WERI-Rb-1 (cell line): ENCODE measurements at regions not wholly inside any gene's neighbourhood (a gene's known extent, or its start where the extent isn't known, plus 50 kb on each side); places are given as distances from the start of the nearest gene placed in this dataset.
"Not testable (repeated sequence)": the region's sequence is repeated elsewhere in the genome, so short reads cannot be mapped to it uniquely, and the experiment has no call there.

Source experiments
- DNase-seq: peaks from one replicate; pipeline ENCODE4 v3.0.0-alpha.2; 2020
- H3K27ac ChIP-seq: fragments of 250-450 bp; sonication (Bioruptor Pico); 2 replicates; pipeline ENCODE4 v1.5.1; 2020; ENCODE audit warnings: mild to moderate bottlenecking, moderate library complexity
- H3K27me3 ChIP-seq: fragments of 250-450 bp; sonication (Bioruptor Pico); 2 replicates; pipeline ENCODE4 v1.5.1; 2021; ENCODE audit warnings: mild to moderate bottlenecking, low read depth, moderate library complexity; ENCODE audit not compliant: insufficient read depth, severe bottlenecking
- H3K36me3 ChIP-seq: fragments of 250-450 bp; sonication (Bioruptor Pico); 2 replicates; pipeline ENCODE4 v1.5.1; 2020; ENCODE audit warnings: mild to moderate bottlenecking, moderate library complexity
- H3K4me3 ChIP-seq: 2 replicates; pipeline ENCODE4 v1.5.1; 2011; ENCODE audit warnings: low read depth, mild to moderate bottlenecking, control low read depth, low read length
- H3K9me3 ChIP-seq: fragments of 250-450 bp; sonication (Bioruptor Pico); 2 replicates; pipeline ENCODE4 v1.5.1; 2021; ENCODE audit warnings: mild to moderate bottlenecking, moderate library complexity; ENCODE audit not compliant: severe bottlenecking
- CTCF ChIP-seq: IDR thresholded peaks from 2 replicates; pipeline ENCODE4 v1.5.1; 2011; ENCODE audit warnings: low read depth, mild to moderate bottlenecking, control low read depth, inconsistent platforms, low read length

- Histone ChIP-seq H3K4me3 (no peak overlapping the region), H3K36me3 (no peaks in the 10 kb centered on the region), H3K9me3 (no peaks in the 10 kb centered on the region), H3K27me3 (no peaks in the 10 kb centered on the region), H3K27ac (no peak overlapping the region)
- no peak for DNase-seq
- TF ChIP-seq CTCF, result no peak
Measured at GRCh38 chr9:761176-761792, 80.2 kb upstream of the DMRT1 start.

GRCh38 chr9:761793-762560 lies 79.5 kb upstream of the DMRT1 start:
- Histone ChIP-seq H3K36me3 (no peaks in the 10 kb centered on the region), H3K27me3 (no peaks in the 10 kb centered on the region), H3K9me3 (no peaks in the 10 kb centered on the region), H3K27ac (no peak overlapping the region), H3K4me3 (no peak overlapping the region)
- DNase-seq, result no peak
- TF ChIP-seq CTCF, result no peak

- DNase-seq, result no peak
- Histone ChIP-seq H3K27ac (no peak overlapping the region), H3K4me3 (no peak overlapping the region), H3K36me3 (no peaks in the 10 kb centered on the region), H3K27me3 (no peaks in the 10 kb centered on the region), H3K9me3 (no peaks in the 10 kb centered on the region)
- TF ChIP-seq CTCF, result no peak
Measured at GRCh38 chr9:763692-764091, 77.8 kb upstream of the DMRT1 start.

DNA sequence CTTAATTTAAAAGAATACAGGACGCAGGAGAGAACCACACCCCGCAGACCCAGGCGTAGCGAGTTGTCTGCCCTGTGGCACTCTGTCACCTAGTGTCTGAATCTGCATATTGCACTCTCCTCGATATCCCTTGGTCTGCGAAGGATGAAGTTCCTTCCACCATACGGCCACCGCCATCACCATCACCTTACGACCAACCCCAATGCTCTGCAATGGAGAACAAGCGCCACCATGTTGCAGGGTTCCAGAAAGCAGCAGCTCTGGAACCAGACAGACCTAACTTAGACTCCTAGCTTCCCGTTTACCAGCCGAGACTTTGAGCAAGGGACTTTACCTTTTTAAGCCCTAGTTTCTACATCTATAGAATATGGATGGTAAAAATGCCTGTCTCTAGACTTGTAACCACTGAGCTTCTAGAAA lies 77.4 kb upstream of the DMRT1 start:
- Histone ChIP-seq H3K27ac (no peak overlapping the region), H3K9me3 (no peaks in the 10 kb centered on the region), H3K27me3 (no peaks in the 10 kb centered on the region), H3K36me3 (no peaks in the 10 kb centered on the region), H3K4me3 (no peak overlapping the region)
- DNase-seq, result peak; percentile 67
- TF ChIP-seq CTCF, result peak; percentile 78

DNA sequence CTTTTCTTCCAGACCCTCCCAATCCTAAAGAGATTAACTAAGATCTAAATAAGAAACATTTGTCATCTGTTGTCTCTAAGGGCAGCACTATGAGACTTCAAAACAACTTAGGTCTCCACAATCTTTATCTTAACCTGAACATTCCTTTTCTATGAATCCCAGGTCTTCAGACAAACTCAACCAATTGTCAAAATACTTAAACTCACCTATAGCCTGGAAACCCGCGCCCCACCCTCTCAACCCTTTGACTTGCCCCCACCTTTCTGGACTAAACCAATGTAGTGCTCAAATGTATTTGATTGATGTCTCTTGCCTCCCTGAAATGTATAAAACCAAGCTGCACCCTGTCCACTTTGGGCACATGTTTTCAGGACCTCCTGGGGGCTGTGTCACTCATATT lies 76.5 kb upstream of the DMRT1 start:
- no peak overlapping the region for H3K4me3 ChIP-seq
- DNase-seq, result no peak
- H3K27ac ChIP-seq, result no peak overlapping the region
- TF ChIP-seq CTCF, result no peak
- H3K27me3 ChIP-seq, result no peaks in the 10 kb centered on the region
- H3K9me3 ChIP-seq, result no peaks in the 10 kb centered on the region
- H3K36me3 ChIP-seq, result no peaks in the 10 kb centered on the region

- H3K4me3 ChIP-seq, H3K36me3 ChIP-seq, H3K27me3 ChIP-seq, H3K27ac ChIP-seq, H3K9me3 ChIP-seq, DNase-seq: not testable (repeated sequence)
Measured at GRCh38 chr9:767061-767561, 74.4 kb upstream of the DMRT1 start.
